Spleen (tissue), 11 donors: ENCODE measurements at regions not wholly inside any gene's neighbourhood (a gene's known extent, or its start where the extent isn't known, plus 50 kb on each side); places are given as distances from the start of the nearest gene placed in this dataset.

Experiments used
- DNase-seq: peaks from one replicate; pipeline ENCODE4 v3.0.0-alpha.2; 2020
- H3K27ac ChIP-seq, 8 donors: fragments of 200-600 bp; sonication (generic) in 7 of 8; 1 replicate in 4 of 8; 2 replicates in 4 of 8; pipeline versions ENCODE4 v1.5.0 to v1.8.0; 2016 to 2021; ENCODE audit warnings: inconsistent platforms in 4 of 8, mild to moderate bottlenecking in 4 of 8, moderate library complexity in 1 of 8
- H3K27me3 ChIP-seq, 7 donors: fragments of 200-600 bp; sonication (generic) in 6 of 7; replicated peaks in 1 of 7; 1 replicate in 4 of 7; 2 replicates in 3 of 7; pipeline versions ENCODE4 v1.5.0 to v1.8.0; 2016 to 2021; ENCODE audit warnings: inconsistent platforms in 3 of 7, mild to moderate bottlenecking in 1 of 7
- H3K36me3 ChIP-seq, 6 donors: fragments of 200-600 bp; sonication (generic) in 5 of 6; 1 replicate in 4 of 6; 2 replicates in 2 of 6; pipeline versions ENCODE4 v1.5.0 to v1.8.0; 2016 to 2021; ENCODE audit warnings: inconsistent platforms in 2 of 6
- H3K4me1 ChIP-seq, 6 donors: fragments of 200-600 bp; sonication (generic) in 5 of 6; 1 replicate in 3 of 6; 2 replicates in 3 of 6; pipeline versions ENCODE4 v1.5.0 to v1.8.0; 2016 to 2021; ENCODE audit warnings: inconsistent platforms in 3 of 6
- H3K4me3 ChIP-seq, 8 donors: fragments of 200-600 bp; sonication (generic) in 7 of 8; 1 replicate in 4 of 8; 2 replicates in 4 of 8; pipeline versions ENCODE4 v1.5.0 to v1.8.0; 2016 to 2021; ENCODE audit warnings: inconsistent platforms in 4 of 8, mild to moderate bottlenecking in 4 of 8, moderate library complexity in 2 of 8
- H3K9me3 ChIP-seq, 8 donors: fragments of 200-600 bp; sonication (generic) in 7 of 8; 1 replicate in 4 of 8; 2 replicates in 4 of 8; pipeline versions ENCODE4 v1.5.0 to v1.8.0; 2016 to 2021; ENCODE audit warnings: inconsistent platforms in 4 of 8
- CTCF ChIP-seq, 11 experiments: fragments of 200-600 bp in 7 of 11; fragments of 450-650 bp in 4 of 11; sonication (generic) in 4 of 11; IDR thresholded peaks in 8 of 11; conservative IDR thresholded peaks in 3 of 11; 1 replicate in 7 of 11; 2 replicates in 4 of 11; pipeline versions ENCODE4 v1.4.0 to v1.8.0; 2016 to 2021; ENCODE audit warnings: antibody characterized with exemption in 11 of 11, inconsistent platforms in 4 of 11, mild to moderate bottlenecking in 1 of 11
- POLR2A ChIP-seq, 3 donors: fragments of 450-650 bp; IDR thresholded peaks; one replicate each; pipeline ENCODE4 v1.5.1; 2017; ENCODE audit warnings: antibody characterized with exemption in 3 of 3, mild to moderate bottlenecking in 1 of 3
- POLR2AphosphoS5 ChIP-seq, 3 donors: sonication (generic); formaldehyde crosslinking; IDR thresholded peaks; one replicate each; pipeline ENCODE4 v1.5.1; 2017; ENCODE audit warnings: antibody characterized with exemption in 3 of 3
- WGBS, 5 donors: extraction: QIAGEN DNeasy Blood & Tissue Kit in 3 of 5; methylation state at CpG; one replicate each; pipeline versions ENCODE4 v1.1.5 to v1.1.7; 2013 to 2018; 5-methylcytosine and 5-hydroxymethylcytosine counted together
- intact Hi-C: fragments of 100-400 bp; cut with DNase I; formaldehyde crosslinking; loops from one replicate; pipeline ENCODE4 v1.15.0; 2023; ENCODE audit warnings: low total_unique reads
- donor health status: healthy with polysubstance abuse.
- donor health status: DM: no; HTN: no; CAD: no; lungs with moderate emphysema.
- donor health status: DM: no; HTN: no; CAD: no.
- donor health status: Bipolar disorder and iron deficiency.
- donor health status: healthy.
- donor health status: DM: no; HTN: no; CAD: no.
- donor health status: DM: yes; HTN: yes; CAD: no.

GRCh38 chrX:142503967-142504643 lies 299.0 kb upstream of the MAGEC2 start:
- no peak for TF ChIP-seq POLR2A (IDR thresholded peaks at IDR 0.05)
- TF ChIP-seq CTCF (IDR thresholded peaks at IDR 0.05 in 8 of 11, conservative IDR thresholded peaks at IDR 0.05 in 3 of 11), result no peak
- no peak for TF ChIP-seq POLR2AphosphoS5 (IDR thresholded peaks at IDR 0.05)
- no peak overlapping the region for H3K27ac ChIP-seq
- DNase-seq, result no peak
- intact Hi-C loops, result no loop called here
- no peaks in the 10 kb centered on the region for H3K4me1 ChIP-seq
- H3K36me3 ChIP-seq, result no peaks in the 10 kb centered on the region
- H3K9me3 ChIP-seq, result no peaks in the 10 kb centered on the region
- H3K27me3 ChIP-seq, result no peaks in the 10 kb centered on the region
- WGBS, 5 donors, result 67 to 92% (median 83%) methylated on average over 5 of the region's 5 CpGs
- H3K4me3 ChIP-seq, result no peak overlapping the region

GRCh38 chrX:142502441-142502840 lies 297.4 kb upstream of the MAGEC2 start:
- intact Hi-C loops, result no loop called here
- Histone ChIP-seq H3K27me3 (no peaks in the 10 kb centered on the region), H3K9me3 (no peaks in the 10 kb centered on the region), H3K4me1 (no peaks in the 10 kb centered on the region), H3K4me3 (no peak overlapping the region), H3K36me3 (no peaks in the 10 kb centered on the region), H3K27ac (no peak overlapping the region)
- DNase-seq, result no peak
- TF ChIP-seq POLR2A (IDR thresholded peaks at IDR 0.05) (no peak), CTCF (IDR thresholded peaks at IDR 0.05 in 8 of 11, conservative IDR thresholded peaks at IDR 0.05 in 3 of 11) (no peak), POLR2AphosphoS5 (IDR thresholded peaks at IDR 0.05) (no peak)
- WGBS, 5 donors, result 46 to 77% (median 72%) methylated on average over 2 of the region's 2 CpGs

- Histone ChIP-seq H3K4me3 (no peak overlapping the region), H3K9me3 (peaks cover 0 to 7% (median 0%) of the 10 kb centered on the region in 8 donors), H3K36me3 (no peaks in the 10 kb centered on the region), H3K27ac (no peak overlapping the region), H3K27me3 (no peaks in the 10 kb centered on the region), H3K4me1 (no peaks in the 10 kb centered on the region)
- intact Hi-C loops, result no loop called here
- TF ChIP-seq POLR2A (IDR thresholded peaks at IDR 0.05) (no peak), CTCF (IDR thresholded peaks at IDR 0.05 in 8 of 11, conservative IDR thresholded peaks at IDR 0.05 in 3 of 11) (no peak)
- 80 to 97% (median 86%) methylated on average over 3 of the region's 3 CpGs for WGBS, 5 donors
- DNase-seq, result no peak
Observed at GRCh38 chrX:142499992-142500391, 294.9 kb upstream of the MAGEC2 start.

GRCh38 chrX:142483965-142484364 lies 278.9 kb upstream of the MAGEC2 start:
- Histone ChIP-seq H3K36me3 (no peaks in the 10 kb centered on the region), H3K9me3 (no peaks in the 10 kb centered on the region), H3K27ac (no peak overlapping the region), H3K4me3 (no peak overlapping the region), H3K4me1 (no peaks in the 10 kb centered on the region), H3K27me3 (no peaks in the 10 kb centered on the region)
- DNase-seq, result no peak
- no peak for TF ChIP-seq POLR2AphosphoS5 (IDR thresholded peaks at IDR 0.05)
- no peak for TF ChIP-seq POLR2A (IDR thresholded peaks at IDR 0.05)
- no peak for TF ChIP-seq CTCF (IDR thresholded peaks at IDR 0.05 in 8 of 11, conservative IDR thresholded peaks at IDR 0.05 in 3 of 11)
- intact Hi-C loops, result no loop called here
- 79 to 97% (median 79%) methylated on average over 2 of the region's 2 CpGs for WGBS, 5 donors
